Neural cell (in vitro differentiated cells): ENCODE measurements at regions not wholly inside any gene's neighbourhood (a gene's known extent, or its start where the extent isn't known, plus 50 kb on each side); places are given as distances from the start of the nearest gene placed in this dataset.

Source experiments
- CTCF ChIP-seq: fragments of 450-650 bp; IDR thresholded peaks from 2 replicates; pipeline ENCODE4 v1.5.1; 2014; ENCODE audit warnings: antibody characterized with exemption, mild to moderate bottlenecking, moderate library complexity; ENCODE audit not compliant: poor library complexity, severe bottlenecking
- EP300 ChIP-seq: fragments of 450-650 bp; conservative IDR thresholded peaks from 2 replicates; pipeline ENCODE4 v1.6.1; 2014; ENCODE audit warnings: antibody characterized with exemption, mild to moderate bottlenecking, moderate library complexity; ENCODE audit not compliant: poor library complexity, severe bottlenecking
- EZH2 ChIP-seq: fragments of 200-600, 300-800 bp; shearing (Covaris generic), sonication (generic); IDR thresholded peaks from 2 replicates; pipeline ENCODE4 v1.6.1; 2014; ENCODE audit warnings: antibody characterized with exemption, low read length, borderline replicate concordance, mild to moderate bottlenecking; ENCODE audit not compliant: insufficient read depth, poor library complexity, severe bottlenecking
- MXI1 ChIP-seq: fragments of 450-650 bp; conservative IDR thresholded peaks from 2 replicates; pipeline ENCODE4 v1.6.1; 2014; ENCODE audit warnings: antibody characterized with exemption, mild to moderate bottlenecking; ENCODE audit not compliant: poor library complexity, severe bottlenecking
- POLR2AphosphoS5 ChIP-seq: IDR thresholded peaks from 2 replicates; pipeline ENCODE4 v1.6.1; 2012

DNA sequence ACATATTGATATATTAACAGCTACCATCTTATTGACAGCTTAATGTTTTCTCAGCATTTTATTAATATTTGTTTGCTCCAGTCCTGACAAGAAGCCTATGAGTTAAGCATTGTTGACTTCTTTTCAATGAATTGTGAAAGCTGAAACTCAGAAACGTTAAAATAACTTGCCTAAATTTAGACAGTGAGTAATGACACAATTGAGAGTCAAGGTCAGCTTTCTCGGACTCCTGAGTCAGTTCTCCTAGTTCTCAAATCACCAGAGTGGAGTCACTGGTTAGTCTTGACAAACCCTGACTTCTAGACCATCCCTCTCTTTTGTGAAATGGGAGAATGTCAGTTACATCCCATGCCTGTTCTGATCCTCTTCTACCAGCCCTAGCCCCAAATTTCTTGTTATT is 222.7 kb upstream of the ACO1 start:
- TF ChIP-seq CTCF (no peak), EP300 (no peak), EZH2 (no peak), MXI1 (no peak), POLR2AphosphoS5 (no peak)
